ENCODE measurements at regions not wholly inside any gene's neighbourhood (a gene's known extent, or its start where the extent isn't known, plus 50 kb on each side); places are given as distances from the start of the nearest gene placed in this dataset.
"Not testable (repeated sequence)": the region's sequence is repeated elsewhere in the genome, so short reads cannot be mapped to it uniquely, and the experiment has no call there.

- TF ChIP-seq KDM5A (IDR thresholded peaks at IDR 0.05); HDAC2 (IDR thresholded peaks at IDR 0.05); MYC (IDR thresholded peaks at IDR 0.05; ENCODE audit: borderline replicate concordance, low read length); POLR2A (IDR thresholded peaks at IDR 0.05; ENCODE audit: low read length); CTCF (IDR thresholded peaks at IDR 0.05); CBX2 (IDR thresholded peaks at IDR 0.05; ENCODE audit: borderline replicate concordance, low read depth); EP300 (IDR thresholded peaks at IDR 0.05); MAX (IDR thresholded peaks at IDR 0.05); SREBF2 (IDR thresholded peaks at IDR 0.05): not testable (repeated sequence)
These were observed 527.6 kb downstream of the CWH43 start for GRCh38 chr4:49513546-49514115.

Data from A549 (cell line).